ENCODE measurements at regions not wholly inside any gene's neighbourhood (a gene's known extent, or its start where the extent isn't known, plus 50 kb on each side); places are given as distances from the start of the nearest gene placed in this dataset.

- no peak for DNase-seq (ENCODE audit: low spot score)
Measured at GRCh38 chr5:89269721-89270120, 386.7 kb upstream of the MEF2C start.

DNA sequence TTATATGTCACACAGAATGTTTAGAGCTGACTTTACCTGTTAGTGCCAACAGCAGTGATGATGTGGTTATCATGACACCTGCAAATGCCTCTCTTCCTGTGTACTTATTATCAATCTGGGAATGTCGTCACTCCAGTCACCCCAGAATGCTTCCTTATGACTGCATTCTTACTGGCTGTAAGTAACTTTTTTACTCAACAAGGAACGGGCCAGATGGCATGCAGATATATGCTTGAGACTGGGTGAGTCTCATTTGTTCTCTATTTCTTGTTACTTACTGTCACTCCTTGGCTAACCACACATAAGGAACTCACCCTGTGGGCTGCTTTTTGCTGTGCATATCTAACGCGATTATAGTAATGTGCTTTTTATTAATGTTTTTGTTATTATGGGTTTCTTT is 385.5 kb upstream of the MEF2C start:
- DNase-seq (ENCODE audit: low spot score), result no peak

GRCh38 chr5:89267788-89268187 is 384.8 kb upstream of the MEF2C start:
- DNase-seq (ENCODE audit: low spot score), result no peak

DNA sequence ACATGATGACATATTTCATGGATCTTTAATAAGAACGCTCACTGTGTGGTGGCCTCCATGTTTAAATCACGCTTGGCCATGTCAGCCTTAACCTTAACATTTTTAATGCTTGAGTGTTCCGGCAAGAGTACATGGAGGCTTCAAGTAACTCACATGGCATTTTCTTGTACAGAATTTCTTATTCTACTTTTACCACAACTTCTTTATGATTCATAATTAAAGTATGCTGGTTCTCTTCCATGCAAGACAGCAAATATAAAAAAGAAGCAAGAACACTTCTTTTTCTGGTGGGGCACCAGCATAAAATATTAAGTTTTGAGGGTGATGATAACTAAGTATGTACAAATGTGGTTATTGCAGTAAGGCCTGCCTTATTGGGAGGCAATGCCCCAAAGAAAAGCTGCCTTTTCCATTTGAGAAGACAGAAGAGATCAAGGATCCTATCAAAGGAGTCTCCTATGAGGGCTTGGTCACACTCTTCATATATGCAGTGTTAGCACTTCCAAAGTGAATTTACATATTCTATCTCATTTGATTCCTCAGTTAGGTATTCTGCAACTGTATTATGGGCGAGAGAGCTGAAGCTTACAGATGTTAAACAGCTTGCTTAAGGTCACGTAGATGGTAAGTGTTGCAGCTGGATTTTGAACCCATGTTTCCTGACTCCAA is 382.7 kb upstream of the MEF2C start:
- no peak for DNase-seq (ENCODE audit: low spot score)

DNA sequence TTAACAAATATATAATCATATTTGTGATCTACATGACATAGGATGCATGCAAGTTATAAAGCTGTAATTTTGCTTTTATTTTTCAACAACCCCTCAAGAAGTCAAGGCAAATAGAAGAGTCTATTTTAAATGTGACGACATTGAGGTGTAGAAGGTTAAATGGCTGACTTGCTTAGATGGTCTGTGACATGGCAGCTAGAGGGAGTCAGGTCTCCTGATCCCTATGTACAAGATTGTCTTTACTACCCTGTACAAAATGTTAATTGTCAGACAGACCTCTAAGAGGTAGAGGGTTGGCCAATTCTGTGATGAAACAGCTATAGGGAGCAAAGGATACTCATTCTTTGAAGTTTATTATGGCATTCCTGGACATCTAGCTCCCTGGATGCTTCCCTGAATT is 380.9 kb upstream of the MEF2C start:
- no peak for DNase-seq (ENCODE audit: low spot score)

DNA sequence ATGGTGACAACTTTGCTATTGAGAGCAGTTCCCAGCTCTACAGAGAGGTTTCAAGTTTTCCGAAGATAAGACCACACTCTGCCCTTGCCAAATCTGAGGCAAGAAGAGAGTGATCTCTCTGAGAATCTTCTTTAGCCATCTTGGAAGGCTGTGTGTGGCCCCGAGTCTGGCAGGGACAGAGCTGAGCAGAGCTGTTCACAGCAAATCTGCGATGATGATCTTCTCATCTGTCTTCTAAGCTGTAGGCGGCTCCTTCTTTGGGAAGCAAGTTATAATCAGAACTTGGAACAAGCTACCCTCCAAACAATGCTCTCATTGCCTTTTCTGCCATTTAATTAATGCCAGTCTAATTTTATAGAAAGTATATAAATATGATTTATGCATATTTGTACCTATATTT is 379.0 kb upstream of the MEF2C start:
- DNase-seq (ENCODE audit: low spot score), result no peak

GRCh38 chr5:89260254-89260653 is 377.3 kb upstream of the MEF2C start:
- no peak for DNase-seq (ENCODE audit: low spot score)

GRCh38 chr5:89255845-89256463 is 373.0 kb upstream of the MEF2C start:
- no peak for DNase-seq (ENCODE audit: low spot score)

- DNase-seq (ENCODE audit: low spot score), result no peak
Measured at GRCh38 chr5:89253666-89254352, 370.8 kb upstream of the MEF2C start.

- DNase-seq (ENCODE audit: low spot score), result no peak
Measured at GRCh38 chr5:89246864-89247263, 363.9 kb upstream of the MEF2C start.

- no peak for DNase-seq (ENCODE audit: low spot score)
Measured at GRCh38 chr5:89246252-89246651, 363.3 kb upstream of the MEF2C start.

GRCh38 chr5:89243611-89244010 is 360.6 kb upstream of the MEF2C start:
- DNase-seq (ENCODE audit: low spot score), result no peak

GRCh38 chr5:89241186-89241585 is 358.2 kb upstream of the MEF2C start:
- no peak for DNase-seq (ENCODE audit: low spot score)

DNA sequence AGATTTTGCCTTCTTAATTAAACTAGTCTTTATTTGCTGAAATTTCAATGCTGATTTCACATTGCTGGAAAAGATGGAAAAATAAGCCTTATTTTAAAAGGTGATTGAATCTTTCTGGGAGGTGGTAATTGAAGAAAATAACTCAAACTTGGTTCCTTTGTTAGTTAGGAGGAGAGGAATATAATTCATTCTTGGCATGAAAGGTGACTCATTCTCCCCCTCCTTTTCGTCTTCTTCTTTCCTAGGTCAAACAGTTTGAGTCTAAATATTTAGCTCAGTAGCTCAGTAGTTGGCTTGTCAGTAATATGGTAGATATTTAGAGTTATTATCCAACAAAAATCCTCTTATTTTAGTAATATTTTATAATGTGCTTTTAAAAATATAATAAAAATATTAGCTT is 353.9 kb upstream of the MEF2C start:
- DNase-seq (ENCODE audit: low spot score), result no peak

DNA sequence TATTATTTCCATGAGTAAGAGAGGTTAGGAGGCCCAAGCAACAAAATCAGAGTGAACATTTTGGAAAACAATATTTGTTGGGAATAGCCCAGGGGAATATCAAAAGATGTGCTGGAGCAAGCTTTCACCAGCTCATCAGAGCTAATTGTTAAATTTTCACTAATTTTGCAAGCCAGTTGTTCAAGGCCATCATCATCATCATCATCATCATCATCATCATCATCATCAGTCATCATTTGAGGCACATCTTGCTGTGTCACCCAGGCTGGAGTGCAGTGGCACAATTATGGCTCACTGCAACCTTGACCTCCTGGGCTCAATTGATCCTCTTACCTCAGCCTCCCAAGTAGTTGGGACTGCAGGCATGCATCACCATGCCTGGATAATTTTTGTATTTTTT is 350.5 kb upstream of the MEF2C start:
- no peak for DNase-seq (ENCODE audit: low spot score)

DNA sequence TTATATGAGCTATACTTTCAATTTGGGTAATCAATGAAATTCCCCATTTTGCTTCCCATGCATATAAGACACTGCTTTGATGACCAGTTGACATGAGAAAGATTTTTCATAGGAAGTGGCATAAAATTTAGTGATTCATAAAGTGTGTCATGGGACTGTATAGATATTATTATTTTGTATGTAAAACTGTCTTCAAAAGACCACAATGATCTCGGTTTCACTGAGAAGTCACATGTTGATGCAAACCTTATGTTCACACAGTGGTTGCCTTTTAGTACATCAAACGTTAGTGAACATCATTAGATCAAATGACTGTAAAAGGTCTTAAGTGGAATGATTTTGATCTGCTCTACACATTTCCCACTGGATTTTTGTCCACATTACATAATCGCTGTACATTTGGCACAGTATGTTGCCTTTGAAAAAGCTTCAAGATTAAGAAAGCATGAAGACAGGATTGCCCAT is 349.2 kb upstream of the MEF2C start:
- DNase-seq (ENCODE audit: low spot score), result no peak

GRCh38 chr5:89230178-89230577 is 347.2 kb upstream of the MEF2C start:
- no peak for DNase-seq (ENCODE audit: low spot score)

GRCh38 chr5:89229331-89230070 is 346.5 kb upstream of the MEF2C start:
- DNase-seq (ENCODE audit: low spot score), result no peak

DNA sequence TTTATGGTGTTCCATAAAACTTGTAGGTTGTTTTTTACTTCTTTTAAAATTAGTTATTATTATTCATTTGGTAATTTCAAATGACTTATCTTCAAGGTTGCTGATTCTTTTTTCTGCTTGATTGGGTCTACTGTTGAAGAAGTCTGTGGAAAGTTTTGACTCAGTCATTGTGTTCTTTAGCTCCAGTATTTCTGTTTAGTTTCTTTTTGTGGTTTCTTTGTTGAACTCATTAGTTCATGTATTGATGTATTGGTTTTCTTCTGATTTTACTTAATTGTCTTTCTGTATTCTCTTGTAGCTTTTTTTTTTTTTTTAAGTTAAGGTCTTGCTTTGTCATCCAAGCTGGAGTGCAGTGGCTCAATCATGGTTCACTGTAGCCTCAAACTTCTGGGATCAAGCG is 345.4 kb upstream of the MEF2C start:
- DNase-seq (ENCODE audit: low spot score), result no peak

DNA sequence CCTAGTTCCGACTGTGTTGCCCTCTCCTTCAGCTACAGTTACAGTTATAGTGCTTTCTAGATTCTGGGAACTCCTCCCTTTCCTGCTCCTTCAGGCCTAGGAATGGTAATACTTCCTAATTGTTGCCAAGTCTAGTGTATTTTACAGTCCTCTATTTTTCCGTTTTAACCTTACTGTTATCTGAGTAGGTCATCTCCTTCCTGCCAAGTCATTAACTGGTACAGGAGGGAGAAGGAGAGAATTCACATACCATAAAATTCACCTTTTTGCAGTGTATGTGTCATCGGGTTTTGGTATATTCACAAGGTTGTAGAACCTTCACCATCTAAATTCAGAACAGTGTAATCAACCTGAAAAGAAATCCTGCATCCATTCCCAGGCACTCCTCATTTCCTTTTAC is 335.4 kb upstream of the MEF2C start:
- DNase-seq (ENCODE audit: low spot score), result no peak

DNA sequence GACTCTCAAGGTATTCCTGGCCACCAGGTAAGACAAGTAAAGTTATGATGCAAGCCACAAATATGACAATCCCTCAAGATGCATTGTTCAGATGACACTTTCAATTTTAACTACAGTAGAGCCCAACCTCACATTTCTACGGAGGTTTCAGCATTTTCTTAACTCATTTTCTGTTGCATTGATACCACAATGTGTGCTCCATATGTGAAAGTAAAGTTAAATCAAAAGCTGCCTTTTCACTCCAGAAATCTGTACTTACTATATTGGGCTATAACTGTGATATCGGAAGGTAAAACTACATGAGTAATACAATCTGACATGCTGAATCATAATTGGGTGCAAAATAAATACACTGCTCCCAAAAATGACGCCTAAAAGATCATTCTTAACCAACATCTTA is 333.6 kb upstream of the MEF2C start:
- DNase-seq (ENCODE audit: low spot score), result no peak

DNA sequence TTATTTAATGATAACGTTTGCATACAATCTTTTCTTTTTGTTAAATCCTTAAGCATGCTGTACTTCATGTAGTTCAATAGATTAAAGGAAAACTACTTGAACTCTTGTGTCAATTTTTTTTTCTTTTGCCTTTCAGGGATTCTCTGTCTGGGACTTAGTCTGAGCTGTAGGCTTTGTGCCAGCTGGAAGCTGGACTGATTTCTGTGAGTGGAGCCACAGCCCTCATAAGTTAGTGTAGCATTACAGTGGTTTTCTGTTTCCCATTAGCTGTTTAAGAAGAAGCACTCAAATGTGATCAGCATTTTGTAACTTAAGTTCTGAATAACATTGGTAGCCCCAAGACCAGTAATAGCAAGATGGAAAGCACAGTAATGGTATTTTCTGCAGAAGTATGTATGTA is 330.6 kb upstream of the MEF2C start:
- DNase-seq (ENCODE audit: low spot score), result no peak

DNA sequence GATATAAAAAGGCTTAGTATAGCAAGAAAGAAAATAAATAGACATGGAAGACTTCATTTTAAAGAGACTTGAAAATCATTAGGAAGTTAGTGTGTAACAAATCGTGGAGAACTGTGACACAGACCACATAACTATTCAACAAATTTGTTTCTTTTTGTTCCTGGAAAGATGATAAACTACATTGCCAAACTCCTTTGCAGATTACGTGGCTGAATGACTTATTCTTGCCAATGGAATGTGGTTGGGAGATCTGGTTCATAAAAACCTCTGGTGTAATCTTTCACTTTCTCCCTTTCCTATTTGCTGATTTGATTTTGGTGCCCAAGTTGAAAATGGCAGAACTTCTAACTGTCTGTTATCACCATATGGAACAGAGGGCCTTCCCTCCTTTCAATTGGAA is 328.9 kb upstream of the MEF2C start:
- no peak for DNase-seq (ENCODE audit: low spot score)

Data from D341Med (cell line).